OCI-LY3 (cell line): ENCODE measurements at regions not wholly inside any gene's neighbourhood (a gene's known extent, or its start where the extent isn't known, plus 50 kb on each side); places are given as distances from the start of the nearest gene placed in this dataset.

Source experiments
- H2AFZ ChIP-seq: fragments of 200-600, 300-600 bp; shearing (Covaris generic); 2 replicates; pipeline ENCODE4 v1.6.0; 2014; ENCODE audit warnings: antibody characterized with exemption, low read depth, low read length
- H3K27ac ChIP-seq: fragments of 200-600, 300-600 bp; sonication (generic); 2 replicates; pipeline ENCODE4 v1.5.1; 2014; ENCODE audit warnings: mild to moderate bottlenecking, low read length, moderate library complexity, mixed read lengths
- H3K27me3 ChIP-seq: fragments of 200-600, 300-600 bp; sonication (generic); 2 replicates; pipeline ENCODE4 v1.6.1; 2014; ENCODE audit warnings: low read depth, low read length, mixed read lengths
- H3K36me3 ChIP-seq: fragments of 200-600, 300-600 bp; sonication (generic); replicated peaks from 2 replicates; pipeline ENCODE3; 2014; ENCODE audit warnings: low read depth, low read length, mixed read lengths
- H3K4me1 ChIP-seq: fragments of 300-600, 200-600 bp; sonication (generic); 2 replicates; pipeline ENCODE4 v1.6.1; 2014; ENCODE audit warnings: low read length, mixed read lengths
- H3K4me2 ChIP-seq: fragments of 200-600, 300-600 bp; sonication (generic); 2 replicates; pipeline ENCODE4 v1.6.1; 2014; ENCODE audit warnings: low read length, mixed read lengths
- H3K4me3 ChIP-seq: fragments of 300-600, 200-600 bp; sonication (generic); 2 replicates; pipeline ENCODE4 v1.5.1; 2014; ENCODE audit warnings: antibody characterized with exemption, mild to moderate bottlenecking, low read length, moderate library complexity
- H3K79me2 ChIP-seq: fragments of 300-600, 200-600 bp; shearing (Covaris generic); 2 replicates; pipeline ENCODE4 v1.6.1; 2014; ENCODE audit warnings: mild to moderate bottlenecking, low read length, mixed read lengths
- H3K9ac ChIP-seq: fragments of 300-600, 200-600 bp; shearing (Covaris generic); 2 replicates; pipeline ENCODE4 v1.6.0; 2014; ENCODE audit warnings: mild to moderate bottlenecking, low read length, moderate library complexity
- H3K9me3 ChIP-seq: fragments of 200-600, 300-600 bp; shearing (Covaris generic); 2 replicates; pipeline ENCODE4 v1.6.1; 2014; ENCODE audit warnings: low read length, mixed read lengths; ENCODE audit not compliant: insufficient read depth
- H4K20me1 ChIP-seq: fragments of 200-600, 300-600 bp; sonication (generic); 2 replicates; pipeline ENCODE4 v1.6.1; 2016; ENCODE audit warnings: low read length, mixed read lengths; ENCODE audit not compliant: insufficient read depth
- CTCF ChIP-seq: fragments of 200-600, 300-600 bp; sonication (generic); IDR thresholded peaks from 2 replicates; pipeline ENCODE4 v1.5.1; 2014; ENCODE audit warnings: antibody characterized with exemption, low read length, low read depth
- EZH2phosphoT487 ChIP-seq: fragments of 200-600 bp; shearing (Covaris generic); IDR thresholded peaks from 2 replicates; pipeline ENCODE4 v1.6.1; 2018; ENCODE audit warnings: antibody characterized with exemption, mixed run types, low read depth

- Histone ChIP-seq H3K79me2 (no peaks in the 10 kb centered on the region), H3K4me3 (no peak overlapping the region), H3K4me1 (no peaks in the 10 kb centered on the region), H3K9me3 (no peaks in the 10 kb centered on the region), H4K20me1 (no peaks in the 10 kb centered on the region), H3K4me2 (no peak overlapping the region), H3K27ac (no peak overlapping the region), H3K27me3 (no peaks in the 10 kb centered on the region), H3K9ac (no peak overlapping the region), H3K36me3 (no peaks in the 10 kb centered on the region), H2AFZ (no peak overlapping the region)
- TF ChIP-seq EZH2phosphoT487 (no peak), CTCF (no peak)
Observed at GRCh38 chrY:7518387-7518786, 606.8 kb upstream of the AMELY start.

- H3K79me2 ChIP-seq = no peaks in the 10 kb centered on the region
- no peak for TF ChIP-seq CTCF
- TF ChIP-seq EZH2phosphoT487 = no peak
- no peaks in the 10 kb centered on the region for H3K9me3 ChIP-seq
- no peaks in the 10 kb centered on the region for H3K4me1 ChIP-seq
- H3K4me2 ChIP-seq = no peak overlapping the region
- H3K36me3 ChIP-seq = no peaks in the 10 kb centered on the region
- no peak overlapping the region for H3K27ac ChIP-seq
- H4K20me1 ChIP-seq = no peaks in the 10 kb centered on the region
- H3K27me3 ChIP-seq = no peaks in the 10 kb centered on the region
- no peak overlapping the region for H3K9ac ChIP-seq
- no peak overlapping the region for H3K4me3 ChIP-seq
- no peak overlapping the region for H2AFZ ChIP-seq
Observed at GRCh38 chrY:7516268-7516667, 604.7 kb upstream of the AMELY start.

- Histone ChIP-seq H3K4me2 (no peak overlapping the region), H3K27me3 (no peaks in the 10 kb centered on the region), H3K79me2 (no peaks in the 10 kb centered on the region), H3K4me1 (no peaks in the 10 kb centered on the region), H3K27ac (no peak overlapping the region), H3K9me3 (no peaks in the 10 kb centered on the region), H3K9ac (no peak overlapping the region), H3K36me3 (no peaks in the 10 kb centered on the region), H3K4me3 (no peak overlapping the region), H4K20me1 (no peaks in the 10 kb centered on the region), H2AFZ (no peak overlapping the region)
- TF ChIP-seq EZH2phosphoT487 (no peak), CTCF (no peak)
Observed at GRCh38 chrY:7515812-7516211, 604.3 kb upstream of the AMELY start.

GRCh38 chrY:7502896-7503295 lies 591.3 kb upstream of the AMELY start:
- H2AFZ ChIP-seq = no peak overlapping the region
- no peaks in the 10 kb centered on the region for H3K79me2 ChIP-seq
- H3K4me1 ChIP-seq = no peaks in the 10 kb centered on the region

More at GRCh38 chrY:7502896-7503295, 591.3 kb upstream of the AMELY start:
- TF ChIP-seq EZH2phosphoT487 (no peak), CTCF (no peak)
- Histone ChIP-seq H3K36me3 (no peaks in the 10 kb centered on the region), H4K20me1 (no peaks in the 10 kb centered on the region), H3K27me3 (no peaks in the 10 kb centered on the region), H3K9ac (no peak overlapping the region), H3K9me3 (no peaks in the 10 kb centered on the region), H3K27ac (no peak overlapping the region), H3K4me3 (no peak overlapping the region), H3K4me2 (no peak overlapping the region)
